SK-N-SH treated with all-trans-retinoic acid at 6 μM for 48 hours (cell line): ENCODE measurements at regions not wholly inside any gene's neighbourhood (a gene's known extent, or its start where the extent isn't known, plus 50 kb on each side); places are given as distances from the start of the nearest gene placed in this dataset.

Experiments used
- ATAC-seq: fragments of 200-7000 bp; cut with Tn5 transposase; 3 replicates; pipeline ENCODE4 v1.9.1; 2020; ENCODE audit warnings: mild to moderate bottlenecking, moderate library complexity
- ARNTL ChIP-seq: fragments of 450-650 bp; formaldehyde crosslinking; IDR thresholded peaks from 2 replicates; pipeline ENCODE4 v1.5.0; 2020; ENCODE audit warnings: low read depth, mild to moderate bottlenecking, moderate library complexity, borderline replicate concordance
- BACH2 ChIP-seq: fragments of 250-450 bp; sonication (Bioruptor Pico); IDR thresholded peaks from 2 replicates; pipeline ENCODE4 v1.9.0; 2021; ENCODE audit warnings: mild to moderate bottlenecking, borderline replicate concordance
- CSDC2 ChIP-seq: fragments of 250-450 bp; sonication (Bioruptor Pico); IDR thresholded peaks from 2 replicates; pipeline ENCODE4 v1.5.0; 2020; ENCODE audit warnings: mild to moderate bottlenecking, moderate library complexity
- ESRRG ChIP-seq: fragments of 250-450 bp; sonication (Bioruptor Pico); IDR thresholded peaks from 2 replicates; pipeline ENCODE4 v1.6.1; 2021; ENCODE audit warnings: mild to moderate bottlenecking
- GLIS3 ChIP-seq: fragments of 250-450 bp; sonication (Bioruptor Pico); IDR thresholded peaks from 2 replicates; pipeline ENCODE4 v1.5.0; 2020; ENCODE audit warnings: mild to moderate bottlenecking, moderate library complexity
- ISL1 ChIP-seq: fragments of 250-450 bp; sonication (Bioruptor Pico); IDR thresholded peaks from 2 replicates; pipeline ENCODE4 v2.1.2; 2022; ENCODE audit warnings: mild to moderate bottlenecking, moderate library complexity
- PPARA ChIP-seq: fragments of 250-450 bp; sonication (Bioruptor Pico); IDR thresholded peaks from 2 replicates; pipeline ENCODE4 v1.5.0; 2020; ENCODE audit warnings: mild to moderate bottlenecking, borderline replicate concordance
- RARB ChIP-seq: fragments of 250-450 bp; sonication (Bioruptor Pico); IDR thresholded peaks from 2 replicates; pipeline ENCODE4 v1.8.0; 2021; ENCODE audit warnings: mild to moderate bottlenecking, moderate library complexity
- SNAI2 ChIP-seq: fragments of 250-450 bp; sonication (Bioruptor Pico); IDR thresholded peaks from 2 replicates; pipeline ENCODE4 v1.5.0; 2020; ENCODE audit warnings: mild to moderate bottlenecking, moderate library complexity
- TCF4 ChIP-seq: fragments of 250-450 bp; sonication (Bioruptor Pico); IDR thresholded peaks from 2 replicates; pipeline ENCODE4 v1.8.0; 2021; ENCODE audit warnings: mild to moderate bottlenecking, moderate library complexity, borderline replicate concordance
- TOX ChIP-seq: fragments of 250-450 bp; sonication (Bioruptor Pico); IDR thresholded peaks from 2 replicates; pipeline ENCODE4 v1.8.0; 2021; ENCODE audit warnings: mild to moderate bottlenecking, moderate library complexity, borderline replicate concordance
- ZFP3 ChIP-seq: fragments of 250-450 bp; sonication (Bioruptor Pico); IDR thresholded peaks from 2 replicates; pipeline ENCODE4 v1.5.0; 2020; ENCODE audit warnings: mild to moderate bottlenecking, moderate library complexity
- ZFP30 ChIP-seq: fragments of 450-650 bp; formaldehyde crosslinking; IDR thresholded peaks from 2 replicates; pipeline ENCODE4 v1.5.0; 2022; ENCODE audit warnings: mild to moderate bottlenecking, moderate library complexity
- ZNF565 ChIP-seq: fragments of 450-650 bp; formaldehyde crosslinking; conservative IDR thresholded peaks from 2 replicates; pipeline ENCODE4 v1.5.0; 2020; ENCODE audit warnings: low read depth, mild to moderate bottlenecking, moderate library complexity
- ZNF70 ChIP-seq: fragments of 450-650 bp; formaldehyde crosslinking; IDR thresholded peaks from 2 replicates; pipeline ENCODE4 v1.5.0; 2020; ENCODE audit warnings: mild to moderate bottlenecking, moderate library complexity
- ZNF8 ChIP-seq: fragments of 450-650 bp; formaldehyde crosslinking; IDR thresholded peaks from 2 replicates; pipeline ENCODE4 v1.5.0; 2020; ENCODE audit warnings: mild to moderate bottlenecking, moderate library complexity
- TF ChIP-seq, protein P1 (sequence below): fragments of 250-450 bp; sonication (Bioruptor Pico); IDR thresholded peaks from 2 replicates; pipeline ENCODE4 v1.5.1; 2021; ENCODE audit warnings: mild to moderate bottlenecking, moderate library complexity
- TF ChIP-seq, protein P2 (sequence below): fragments of 250-450 bp; sonication (Bioruptor Pico); IDR thresholded peaks from 2 replicates; pipeline ENCODE4 v1.5.1; 2020; ENCODE audit warnings: low read depth, mild to moderate bottlenecking, moderate library complexity
- TF ChIP-seq, protein P3 (sequence below): fragments of 250-450 bp; sonication (Bioruptor Pico); IDR thresholded peaks from 2 replicates; pipeline ENCODE4 v1.5.0; 2020; ENCODE audit warnings: mild to moderate bottlenecking, moderate library complexity
- TF ChIP-seq, protein P4 (sequence below): fragments of 250-450 bp; sonication (Bioruptor Pico); IDR thresholded peaks from 2 replicates; pipeline ENCODE4 v1.8.0; 2020; ENCODE audit warnings: mild to moderate bottlenecking, moderate library complexity, borderline replicate concordance

DNA sequence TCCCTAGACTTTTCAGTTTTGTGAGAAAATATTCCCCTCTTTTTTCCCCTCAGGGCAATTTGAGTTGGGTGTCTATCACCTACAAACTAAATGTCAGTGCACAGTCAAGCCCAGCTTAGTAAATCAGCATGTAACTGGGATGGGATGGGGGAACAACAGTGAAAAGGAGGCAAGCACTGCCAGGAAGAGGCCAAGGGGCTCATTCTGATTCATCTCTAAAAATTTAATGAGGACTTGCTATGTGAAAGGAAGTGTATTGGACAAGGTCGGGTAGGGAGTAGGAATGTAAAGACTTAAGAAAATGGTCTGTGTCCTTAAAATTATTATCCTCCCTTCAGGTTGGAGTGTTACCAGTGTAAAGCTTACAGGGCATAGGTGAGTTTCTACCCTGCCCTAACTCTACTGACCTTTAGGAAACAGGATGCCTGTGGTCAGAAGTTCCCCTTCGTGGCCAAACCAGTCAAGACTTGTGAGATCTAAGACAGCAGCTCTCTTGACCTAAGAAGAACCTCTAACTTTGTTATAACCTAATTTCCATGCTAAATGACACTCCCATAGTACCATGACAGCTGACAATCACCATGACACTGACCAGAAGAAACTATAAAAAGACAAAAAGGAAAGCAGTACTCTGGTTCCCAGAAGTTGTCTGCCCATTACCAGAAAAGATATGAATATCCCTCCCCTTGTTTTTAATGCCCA, 194.4 kb upstream of the LDB2 start (continued):
- TF ChIP-seq ZNF565 (CRISPR knock-in tag) (no peak), TCF4 (CRISPR knock-in tag) (no peak), TOX (CRISPR knock-in tag) (no peak), SNAI2 (CRISPR knock-in tag) (no peak), ISL1 (CRISPR knock-in tag) (no peak), PPARA (CRISPR knock-in tag) (no peak)

DNA sequence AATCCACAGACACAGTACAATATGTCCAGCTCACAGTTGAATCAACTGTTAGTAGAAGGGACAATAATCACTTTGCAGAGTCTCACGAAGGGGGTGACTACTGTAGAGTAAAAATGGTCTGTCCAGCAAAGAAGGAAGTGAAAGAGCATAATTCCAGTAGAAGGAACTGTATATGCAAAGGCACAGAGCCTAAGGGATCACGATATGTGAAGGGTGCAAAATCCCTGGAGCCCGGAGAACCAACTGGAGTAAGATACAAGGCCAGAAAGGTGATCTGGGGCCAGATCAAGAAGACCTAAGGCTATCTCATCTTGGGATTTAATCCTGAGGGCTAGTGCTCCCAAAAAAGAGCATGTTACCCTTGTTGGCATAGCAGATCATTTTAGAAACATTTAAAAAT, 192.7 kb upstream of the LDB2 start:
- TF ChIP-seq ZFP3 (CRISPR knock-in tag) (no peak), ZNF565 (CRISPR knock-in tag) (no peak), RARB (CRISPR knock-in tag) (no peak), ESRRG (CRISPR knock-in tag) (no peak), TCF4 (CRISPR knock-in tag) (no peak), SNAI2 (CRISPR knock-in tag) (no peak), ZFP30 (CRISPR knock-in tag) (no peak), ARNTL (CRISPR knock-in tag) (no peak), BACH2 (CRISPR knock-in tag) (no peak), TOX (CRISPR knock-in tag) (no peak), ISL1 (CRISPR knock-in tag) (no peak), ZNF70 (CRISPR knock-in tag) (no peak), GLIS3 (no peak), ZNF8 (CRISPR knock-in tag) (no peak), CSDC2 (CRISPR knock-in tag) (no peak)
- TF ChIP-seq, protein P1, sequence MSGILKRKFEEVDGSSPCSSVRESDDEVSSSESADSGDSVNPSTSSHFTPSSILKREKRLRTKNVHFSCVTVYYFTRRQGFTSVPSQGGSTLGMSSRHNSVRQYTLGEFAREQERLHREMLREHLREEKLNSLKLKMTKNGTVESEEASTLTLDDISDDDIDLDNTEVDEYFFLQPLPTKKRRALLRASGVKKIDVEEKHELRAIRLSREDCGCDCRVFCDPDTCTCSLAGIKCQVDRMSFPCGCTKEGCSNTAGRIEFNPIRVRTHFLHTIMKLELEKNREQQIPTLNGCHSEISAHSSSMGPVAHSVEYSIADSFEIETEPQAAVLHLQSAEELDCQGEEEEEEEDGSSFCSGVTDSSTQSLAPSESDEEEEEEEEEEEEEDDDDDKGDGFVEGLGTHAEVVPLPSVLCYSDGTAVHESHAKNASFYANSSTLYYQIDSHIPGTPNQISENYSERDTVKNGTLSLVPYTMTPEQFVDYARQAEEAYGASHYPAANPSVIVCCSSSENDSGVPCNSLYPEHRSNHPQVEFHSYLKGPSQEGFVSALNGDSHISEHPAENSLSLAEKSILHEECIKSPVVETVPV (CRISPR knock-in tag): no peak
- TF ChIP-seq, protein P2, sequence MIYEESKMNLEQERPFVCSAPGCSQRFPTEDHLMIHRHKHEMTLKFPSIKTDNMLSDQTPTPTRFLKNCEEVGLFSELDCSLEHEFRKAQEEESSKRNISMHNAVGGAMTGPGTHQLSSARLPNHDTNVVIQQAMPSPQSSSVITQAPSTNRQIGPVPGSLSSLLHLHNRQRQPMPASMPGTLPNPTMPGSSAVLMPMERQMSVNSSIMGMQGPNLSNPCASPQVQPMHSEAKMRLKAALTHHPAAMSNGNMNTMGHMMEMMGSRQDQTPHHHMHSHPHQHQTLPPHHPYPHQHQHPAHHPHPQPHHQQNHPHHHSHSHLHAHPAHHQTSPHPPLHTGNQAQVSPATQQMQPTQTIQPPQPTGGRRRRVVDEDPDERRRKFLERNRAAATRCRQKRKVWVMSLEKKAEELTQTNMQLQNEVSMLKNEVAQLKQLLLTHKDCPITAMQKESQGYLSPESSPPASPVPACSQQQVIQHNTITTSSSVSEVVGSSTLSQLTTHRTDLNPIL (CRISPR knock-in tag): no peak
- TF ChIP-seq, protein P3, sequence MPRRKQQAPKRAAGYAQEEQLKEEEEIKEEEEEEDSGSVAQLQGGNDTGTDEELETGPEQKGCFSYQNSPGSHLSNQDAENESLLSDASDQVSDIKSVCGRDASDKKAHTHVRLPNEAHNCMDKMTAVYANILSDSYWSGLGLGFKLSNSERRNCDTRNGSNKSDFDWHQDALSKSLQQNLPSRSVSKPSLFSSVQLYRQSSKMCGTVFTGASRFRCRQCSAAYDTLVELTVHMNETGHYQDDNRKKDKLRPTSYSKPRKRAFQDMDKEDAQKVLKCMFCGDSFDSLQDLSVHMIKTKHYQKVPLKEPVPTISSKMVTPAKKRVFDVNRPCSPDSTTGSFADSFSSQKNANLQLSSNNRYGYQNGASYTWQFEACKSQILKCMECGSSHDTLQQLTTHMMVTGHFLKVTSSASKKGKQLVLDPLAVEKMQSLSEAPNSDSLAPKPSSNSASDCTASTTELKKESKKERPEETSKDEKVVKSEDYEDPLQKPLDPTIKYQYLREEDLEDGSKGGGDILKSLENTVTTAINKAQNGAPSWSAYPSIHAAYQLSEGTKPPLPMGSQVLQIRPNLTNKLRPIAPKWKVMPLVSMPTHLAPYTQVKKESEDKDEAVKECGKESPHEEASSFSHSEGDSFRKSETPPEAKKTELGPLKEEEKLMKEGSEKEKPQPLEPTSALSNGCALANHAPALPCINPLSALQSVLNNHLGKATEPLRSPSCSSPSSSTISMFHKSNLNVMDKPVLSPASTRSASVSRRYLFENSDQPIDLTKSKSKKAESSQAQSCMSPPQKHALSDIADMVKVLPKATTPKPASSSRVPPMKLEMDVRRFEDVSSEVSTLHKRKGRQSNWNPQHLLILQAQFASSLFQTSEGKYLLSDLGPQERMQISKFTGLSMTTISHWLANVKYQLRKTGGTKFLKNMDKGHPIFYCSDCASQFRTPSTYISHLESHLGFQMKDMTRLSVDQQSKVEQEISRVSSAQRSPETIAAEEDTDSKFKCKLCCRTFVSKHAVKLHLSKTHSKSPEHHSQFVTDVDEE (CRISPR knock-in tag): no peak
- TF ChIP-seq, protein P4, sequence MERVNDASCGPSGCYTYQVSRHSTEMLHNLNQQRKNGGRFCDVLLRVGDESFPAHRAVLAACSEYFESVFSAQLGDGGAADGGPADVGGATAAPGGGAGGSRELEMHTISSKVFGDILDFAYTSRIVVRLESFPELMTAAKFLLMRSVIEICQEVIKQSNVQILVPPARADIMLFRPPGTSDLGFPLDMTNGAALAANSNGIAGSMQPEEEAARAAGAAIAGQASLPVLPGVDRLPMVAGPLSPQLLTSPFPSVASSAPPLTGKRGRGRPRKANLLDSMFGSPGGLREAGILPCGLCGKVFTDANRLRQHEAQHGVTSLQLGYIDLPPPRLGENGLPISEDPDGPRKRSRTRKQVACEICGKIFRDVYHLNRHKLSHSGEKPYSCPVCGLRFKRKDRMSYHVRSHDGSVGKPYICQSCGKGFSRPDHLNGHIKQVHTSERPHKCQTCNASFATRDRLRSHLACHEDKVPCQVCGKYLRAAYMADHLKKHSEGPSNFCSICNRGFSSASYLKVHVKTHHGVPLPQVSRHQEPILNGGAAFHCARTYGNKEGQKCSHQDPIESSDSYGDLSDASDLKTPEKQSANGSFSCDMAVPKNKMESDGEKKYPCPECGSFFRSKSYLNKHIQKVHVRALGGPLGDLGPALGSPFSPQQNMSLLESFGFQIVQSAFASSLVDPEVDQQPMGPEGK: no peak

DNA sequence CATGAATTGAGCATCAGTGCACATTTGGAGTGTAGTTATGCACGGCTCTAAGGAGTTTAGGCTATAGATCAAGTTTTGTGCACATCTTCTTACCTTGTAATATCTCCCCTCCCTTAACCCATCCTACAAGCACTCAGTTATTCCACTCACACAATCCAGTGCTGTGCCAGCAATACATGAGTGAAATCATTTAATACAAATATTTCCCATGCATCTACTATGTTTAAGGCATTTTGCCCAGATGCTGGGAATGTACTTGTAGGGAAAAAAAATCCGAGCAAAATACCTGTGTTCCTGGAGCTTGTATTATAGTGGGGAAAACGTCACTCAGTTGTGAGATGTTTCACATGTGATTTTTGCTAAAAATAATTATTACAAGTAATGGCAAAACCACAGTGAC, 191.6 kb upstream of the LDB2 start:
- TF ChIP-seq, protein P3 (CRISPR knock-in tag): no peak
- no peak for ATAC-seq

More for the DNA sequence above, 192.7 kb upstream of the LDB2 start:
- no peak for ATAC-seq
